ENCODE measurements at regions not wholly inside any gene's neighbourhood (a gene's known extent, or its start where the extent isn't known, plus 50 kb on each side); places are given as distances from the start of the nearest gene placed in this dataset.

DNA sequence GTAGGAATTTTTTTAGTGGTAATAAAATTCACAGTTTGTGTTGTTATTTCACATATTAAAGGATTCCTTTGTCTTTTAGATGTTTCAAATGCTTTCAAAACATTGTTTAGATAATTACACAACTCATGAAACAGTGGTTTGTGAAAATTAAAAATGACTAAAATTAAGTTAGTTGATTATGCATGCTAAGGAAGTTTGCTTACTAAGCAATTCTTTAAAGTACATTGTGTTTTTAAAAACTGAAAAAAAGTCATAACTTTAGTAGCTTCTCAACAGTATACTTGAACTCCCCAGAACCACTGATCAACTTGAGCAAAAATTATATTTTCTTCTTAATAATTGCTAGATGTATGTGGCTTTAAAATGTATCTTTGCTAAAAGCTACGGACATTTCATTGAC, 298.4 kb upstream of the MC4R start:
- intact Hi-C loops (cut with DNase I), result no loop called here
- TF ChIP-seq POLR2A (IDR thresholded peaks at IDR 0.05) (no peak), POLR2AphosphoS5 (IDR thresholded peaks at IDR 0.05; ENCODE audit: insufficient read depth in 1 of 2, low read depth in 1 of 2) (no peak)
- TF ChIP-seq, protein P1, sequence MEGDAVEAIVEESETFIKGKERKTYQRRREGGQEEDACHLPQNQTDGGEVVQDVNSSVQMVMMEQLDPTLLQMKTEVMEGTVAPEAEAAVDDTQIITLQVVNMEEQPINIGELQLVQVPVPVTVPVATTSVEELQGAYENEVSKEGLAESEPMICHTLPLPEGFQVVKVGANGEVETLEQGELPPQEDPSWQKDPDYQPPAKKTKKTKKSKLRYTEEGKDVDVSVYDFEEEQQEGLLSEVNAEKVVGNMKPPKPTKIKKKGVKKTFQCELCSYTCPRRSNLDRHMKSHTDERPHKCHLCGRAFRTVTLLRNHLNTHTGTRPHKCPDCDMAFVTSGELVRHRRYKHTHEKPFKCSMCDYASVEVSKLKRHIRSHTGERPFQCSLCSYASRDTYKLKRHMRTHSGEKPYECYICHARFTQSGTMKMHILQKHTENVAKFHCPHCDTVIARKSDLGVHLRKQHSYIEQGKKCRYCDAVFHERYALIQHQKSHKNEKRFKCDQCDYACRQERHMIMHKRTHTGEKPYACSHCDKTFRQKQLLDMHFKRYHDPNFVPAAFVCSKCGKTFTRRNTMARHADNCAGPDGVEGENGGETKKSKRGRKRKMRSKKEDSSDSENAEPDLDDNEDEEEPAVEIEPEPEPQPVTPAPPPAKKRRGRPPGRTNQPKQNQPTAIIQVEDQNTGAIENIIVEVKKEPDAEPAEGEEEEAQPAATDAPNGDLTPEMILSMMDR (IDR thresholded peaks at IDR 0.05), result no peak
- Histone ChIP-seq H3K27ac (no peak overlapping the region), H3K27me3 (no peaks in the 10 kb centered on the region), H3K9me3 (no peaks in the 10 kb centered on the region), H3K4me1 (no peaks in the 10 kb centered on the region), H3K36me3 (no peaks in the 10 kb centered on the region), H3K4me3 (no peak overlapping the region)
- DNase-seq (ENCODE audit: extremely low spot score in 2 of 2), result no peak

DNA sequence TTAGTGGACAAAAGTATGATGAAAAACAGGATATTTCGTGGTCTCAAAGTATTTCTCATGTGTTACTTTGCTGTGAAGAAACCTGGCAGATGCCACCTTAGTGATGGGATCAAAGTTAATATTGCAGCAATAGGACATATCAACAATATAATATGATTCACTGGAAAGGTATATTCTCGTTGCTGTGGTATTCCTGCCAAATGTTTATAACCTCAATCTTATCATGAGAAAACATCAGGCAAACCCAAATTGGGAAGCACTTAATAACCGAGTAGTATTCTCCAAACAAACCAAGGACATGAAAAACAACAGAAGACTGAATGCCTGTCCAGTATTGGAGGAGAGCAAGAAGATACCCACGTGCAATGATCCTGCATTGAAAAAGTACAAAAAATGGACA, 302.6 kb upstream of the MC4R start:
- Histone ChIP-seq H3K9me3 (no peaks in the 10 kb centered on the region), H3K36me3 (no peaks in the 10 kb centered on the region), H3K4me1 (no peaks in the 10 kb centered on the region), H3K27me3 (no peaks in the 10 kb centered on the region), H3K4me3 (no peak overlapping the region), H3K27ac (no peak overlapping the region)
- no peak for TF ChIP-seq POLR2A (IDR thresholded peaks at IDR 0.05)
- TF ChIP-seq POLR2AphosphoS5 (IDR thresholded peaks at IDR 0.05; ENCODE audit: insufficient read depth in 1 of 2, low read depth in 1 of 2), result no peak
- TF ChIP-seq, protein P1 (IDR thresholded peaks at IDR 0.05), result no peak
- DNase-seq (ENCODE audit: extremely low spot score in 2 of 2), result no peak
- intact Hi-C loops (cut with DNase I), result no loop called here

DNA sequence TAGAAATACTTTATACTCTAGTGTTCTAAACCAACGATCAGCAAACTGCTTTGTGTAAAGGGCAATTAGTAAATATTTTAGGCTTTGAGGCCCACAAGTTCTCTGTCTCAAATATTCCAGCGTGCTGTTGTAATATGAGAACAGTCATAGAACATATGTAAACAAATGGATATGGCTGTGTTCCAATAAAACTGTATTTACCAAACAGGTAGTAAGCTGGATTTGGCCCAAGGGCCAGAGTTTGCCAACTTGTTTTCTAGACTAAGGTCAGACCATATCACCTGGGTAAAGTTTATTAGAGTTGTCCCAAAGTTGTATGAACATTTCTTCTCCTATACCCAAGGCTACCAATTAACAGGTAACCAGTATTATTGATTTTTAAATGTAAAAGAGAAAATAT, 303.2 kb upstream of the MC4R start:
- intact Hi-C loops (cut with DNase I), result no loop called here
- Histone ChIP-seq H3K27me3 (no peaks in the 10 kb centered on the region), H3K27ac (no peak overlapping the region)

GRCh38 chr18:60676815-60677214, 304.2 kb upstream of the MC4R start:
- Histone ChIP-seq H3K36me3 (no peaks in the 10 kb centered on the region), H3K4me3 (no peak overlapping the region), H3K9me3 (no peaks in the 10 kb centered on the region), H3K4me1 (no peaks in the 10 kb centered on the region), H3K27me3 (no peaks in the 10 kb centered on the region), H3K27ac (no peak overlapping the region)
- DNase-seq (ENCODE audit: extremely low spot score in 2 of 2), result no peak
- intact Hi-C loops (cut with DNase I), result no loop called here
- TF ChIP-seq POLR2AphosphoS5 (IDR thresholded peaks at IDR 0.05; ENCODE audit: insufficient read depth in 1 of 2, low read depth in 1 of 2) (no peak), POLR2A (IDR thresholded peaks at IDR 0.05) (no peak)
- TF ChIP-seq, protein P1 (IDR thresholded peaks at IDR 0.05), result no peak

More for the DNA sequence above, 303.2 kb upstream of the MC4R start:
- H3K4me3 ChIP-seq, result no peak overlapping the region
- no peaks in the 10 kb centered on the region for H3K9me3 ChIP-seq
- no peak for DNase-seq (ENCODE audit: extremely low spot score in 2 of 2)
- TF ChIP-seq POLR2AphosphoS5 (IDR thresholded peaks at IDR 0.05; ENCODE audit: insufficient read depth in 1 of 2, low read depth in 1 of 2) (no peak), POLR2A (IDR thresholded peaks at IDR 0.05) (no peak)
- TF ChIP-seq, protein P1 (IDR thresholded peaks at IDR 0.05), result no peak
- H3K4me1 ChIP-seq, result no peaks in the 10 kb centered on the region
- no peaks in the 10 kb centered on the region for H3K36me3 ChIP-seq

- Histone ChIP-seq H3K36me3 (no peaks in the 10 kb centered on the region), H3K9me3 (no peaks in the 10 kb centered on the region), H3K4me3 (no peak overlapping the region), H3K27ac (no peak overlapping the region), H3K4me1 (no peaks in the 10 kb centered on the region), H3K27me3 (no peaks in the 10 kb centered on the region)
- TF ChIP-seq POLR2AphosphoS5 (IDR thresholded peaks at IDR 0.05; ENCODE audit: insufficient read depth in 1 of 2, low read depth in 1 of 2) (no peak), POLR2A (IDR thresholded peaks at IDR 0.05) (no peak)
- TF ChIP-seq, protein P1 (IDR thresholded peaks at IDR 0.05), result peak in 1 of 3 experiments; percentile 32
- no peak for DNase-seq (ENCODE audit: extremely low spot score in 2 of 2)
- intact Hi-C loops (cut with DNase I), result no loop called here
Measured at GRCh38 chr18:60684843-60685513, 312.4 kb upstream of the MC4R start.
